ENCODE measurements at regions not wholly inside any gene's neighbourhood (a gene's known extent, or its start where the extent isn't known, plus 50 kb on each side); places are given as distances from the start of the nearest gene placed in this dataset.

GRCh38 chr14:55518391-55518790, 61.6 kb upstream of the KTN1 start:
- TF ChIP-seq, protein P1, sequence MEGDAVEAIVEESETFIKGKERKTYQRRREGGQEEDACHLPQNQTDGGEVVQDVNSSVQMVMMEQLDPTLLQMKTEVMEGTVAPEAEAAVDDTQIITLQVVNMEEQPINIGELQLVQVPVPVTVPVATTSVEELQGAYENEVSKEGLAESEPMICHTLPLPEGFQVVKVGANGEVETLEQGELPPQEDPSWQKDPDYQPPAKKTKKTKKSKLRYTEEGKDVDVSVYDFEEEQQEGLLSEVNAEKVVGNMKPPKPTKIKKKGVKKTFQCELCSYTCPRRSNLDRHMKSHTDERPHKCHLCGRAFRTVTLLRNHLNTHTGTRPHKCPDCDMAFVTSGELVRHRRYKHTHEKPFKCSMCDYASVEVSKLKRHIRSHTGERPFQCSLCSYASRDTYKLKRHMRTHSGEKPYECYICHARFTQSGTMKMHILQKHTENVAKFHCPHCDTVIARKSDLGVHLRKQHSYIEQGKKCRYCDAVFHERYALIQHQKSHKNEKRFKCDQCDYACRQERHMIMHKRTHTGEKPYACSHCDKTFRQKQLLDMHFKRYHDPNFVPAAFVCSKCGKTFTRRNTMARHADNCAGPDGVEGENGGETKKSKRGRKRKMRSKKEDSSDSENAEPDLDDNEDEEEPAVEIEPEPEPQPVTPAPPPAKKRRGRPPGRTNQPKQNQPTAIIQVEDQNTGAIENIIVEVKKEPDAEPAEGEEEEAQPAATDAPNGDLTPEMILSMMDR (IDR thresholded peaks at IDR 0.05) = no peak
- TF ChIP-seq ZFX (IDR thresholded peaks at IDR 0.05; ENCODE audit: borderline replicate concordance) = no peak
